IPS-NIHi7 (cell line): ENCODE measurements at regions not wholly inside any gene's neighbourhood (a gene's known extent, or its start where the extent isn't known, plus 50 kb on each side); places are given as distances from the start of the nearest gene placed in this dataset.

Experiments
- DNase-seq: peaks from one replicate; pipeline ENCODE4 v3.0.0; 2012; ENCODE audit warnings: mixed read lengths; ENCODE audit errors: extremely low spot score

GRCh38 chr12:91582811-91583210 is 400.2 kb upstream of the DCN start:
- DNase-seq, result no peak

- no peak for DNase-seq
Observed at GRCh38 chr12:91579516-91580263, 397.1 kb upstream of the DCN start.

- DNase-seq, result no peak
Observed at GRCh38 chr12:91577586-91578539, 395.2 kb upstream of the DCN start.

- no peak for DNase-seq
Observed at GRCh38 chr12:91576432-91576831, 393.8 kb upstream of the DCN start.

DNA sequence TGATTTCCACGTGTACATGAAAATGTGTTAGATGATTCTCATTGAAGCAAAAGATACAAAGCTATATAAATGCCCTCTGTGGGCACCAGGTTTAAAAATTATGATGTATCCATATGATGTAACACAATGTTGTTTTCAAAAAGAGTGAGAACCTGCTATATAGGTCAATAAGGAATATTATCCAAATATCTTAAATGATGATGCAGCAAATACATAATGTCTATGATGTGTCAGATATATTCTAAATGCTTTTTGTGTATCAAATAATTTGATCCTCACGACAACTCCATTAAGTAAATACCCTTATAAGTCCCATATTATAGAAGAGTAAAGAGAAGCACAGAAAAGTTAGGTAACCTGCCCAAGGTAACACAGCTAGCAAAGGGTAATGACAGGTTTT is 393.0 kb upstream of the DCN start:
- no peak for DNase-seq

- no peak for DNase-seq
Observed at GRCh38 chr12:91574975-91575374, 392.4 kb upstream of the DCN start.

GRCh38 chr12:91574391-91574790 is 391.8 kb upstream of the DCN start:
- no peak for DNase-seq

- DNase-seq, result no peak
Observed at GRCh38 chr12:91572869-91573268, 390.3 kb upstream of the DCN start.

DNA sequence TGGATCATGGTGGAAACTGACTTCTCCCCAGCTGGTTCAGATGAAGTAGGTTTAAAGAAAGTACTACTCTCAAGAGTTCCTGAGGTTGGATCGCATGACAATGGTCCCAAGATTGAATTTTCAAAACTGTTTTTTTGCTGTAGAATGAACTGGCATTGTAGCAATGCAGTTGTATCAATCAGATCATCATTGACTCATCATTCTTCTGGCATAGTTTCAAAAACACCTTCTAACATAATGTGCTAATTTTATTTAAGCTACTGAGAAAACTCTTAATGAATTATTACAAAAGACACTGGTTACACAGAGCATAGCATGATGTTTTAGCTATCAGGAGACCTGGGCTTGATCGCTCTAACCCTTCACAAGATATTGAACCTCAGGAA is 384.5 kb upstream of the DCN start:
- DNase-seq, result no peak

- no peak for DNase-seq
Observed at GRCh38 chr12:91566328-91567099, 383.9 kb upstream of the DCN start.

DNA sequence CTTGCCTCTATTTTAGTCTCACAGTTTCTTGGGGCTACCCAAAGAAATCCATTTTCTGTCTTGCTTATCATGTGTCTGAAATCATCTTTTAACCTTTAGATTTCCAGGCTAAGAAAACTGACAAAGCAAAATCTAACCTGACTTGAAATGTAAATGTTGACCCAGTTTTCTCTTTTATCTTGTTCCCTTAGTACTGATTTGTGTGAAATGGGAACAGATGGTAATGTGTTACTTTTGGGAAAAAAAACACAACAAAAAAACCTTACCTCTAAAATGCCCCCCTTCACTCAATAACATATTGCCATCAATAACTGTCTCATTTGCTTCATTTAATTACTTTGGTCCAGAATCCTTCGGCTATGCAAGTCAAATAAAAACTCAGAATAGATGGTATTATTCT is 383.2 kb upstream of the DCN start:
- no peak for DNase-seq

GRCh38 chr12:91565246-91565645 is 382.6 kb upstream of the DCN start:
- DNase-seq, result no peak

DNA sequence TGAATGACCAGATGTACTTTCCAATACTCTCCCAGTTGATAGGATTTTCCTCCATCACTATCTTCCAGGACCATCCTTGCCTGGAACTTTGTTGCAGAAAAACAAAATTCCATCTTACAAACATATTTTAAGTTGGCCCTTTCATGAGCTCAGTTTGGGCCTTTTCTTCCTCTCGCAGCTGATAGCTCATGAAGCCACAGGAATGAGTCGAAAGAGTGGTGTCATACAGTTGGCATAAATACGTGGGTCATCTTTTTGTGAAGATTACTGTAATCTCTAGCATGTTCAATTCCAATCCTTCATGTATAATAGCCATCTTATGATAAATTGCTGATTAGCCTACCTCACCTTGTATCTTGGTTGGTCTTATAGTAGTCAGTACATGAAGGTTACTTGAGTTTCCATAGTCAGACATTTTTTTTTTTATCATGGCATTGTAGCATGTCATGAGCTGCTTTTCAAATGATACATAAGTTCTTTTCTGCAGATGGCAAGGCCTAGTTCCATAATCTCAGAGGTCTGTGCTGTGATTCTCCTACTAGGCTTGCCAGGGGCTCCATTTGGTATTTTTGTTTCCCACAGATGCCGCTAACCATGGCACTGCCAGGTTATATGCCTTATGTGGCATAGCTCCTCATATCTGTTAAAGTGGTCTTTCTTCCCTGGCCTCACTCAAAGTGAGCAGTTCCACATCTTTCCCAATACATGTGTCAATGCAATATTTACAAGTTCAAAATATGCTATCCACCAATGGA is 380.6 kb upstream of the DCN start:
- DNase-seq, result no peak

GRCh38 chr12:91562476-91562875 is 379.9 kb upstream of the DCN start:
- no peak for DNase-seq

GRCh38 chr12:91561958-91562325 is 379.3 kb upstream of the DCN start:
- no peak for DNase-seq

GRCh38 chr12:91561301-91561957 is 378.8 kb upstream of the DCN start:
- DNase-seq, result no peak

DNA sequence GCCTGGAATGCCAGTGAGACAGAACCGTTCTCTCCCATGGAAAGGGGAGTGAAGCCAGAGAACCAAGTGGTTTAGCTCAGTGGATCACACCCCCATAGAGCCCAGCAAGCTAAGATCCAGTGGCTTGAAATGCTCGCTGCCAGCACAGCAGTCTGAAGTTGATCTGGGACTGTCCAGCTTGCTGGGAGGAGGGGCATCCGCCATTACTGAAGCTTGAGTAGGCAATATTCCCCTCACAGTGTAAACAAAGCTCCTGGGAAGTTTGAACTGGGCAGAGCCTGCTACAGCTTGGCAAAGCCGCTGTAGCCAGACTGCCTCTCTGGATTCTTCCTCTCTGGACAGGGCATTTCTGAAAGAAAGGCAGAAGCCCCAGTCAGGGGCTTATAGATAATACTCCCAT is 374.3 kb upstream of the DCN start:
- no peak for DNase-seq

- no peak for DNase-seq
Observed at GRCh38 chr12:91555436-91556415, 373.1 kb upstream of the DCN start.

DNA sequence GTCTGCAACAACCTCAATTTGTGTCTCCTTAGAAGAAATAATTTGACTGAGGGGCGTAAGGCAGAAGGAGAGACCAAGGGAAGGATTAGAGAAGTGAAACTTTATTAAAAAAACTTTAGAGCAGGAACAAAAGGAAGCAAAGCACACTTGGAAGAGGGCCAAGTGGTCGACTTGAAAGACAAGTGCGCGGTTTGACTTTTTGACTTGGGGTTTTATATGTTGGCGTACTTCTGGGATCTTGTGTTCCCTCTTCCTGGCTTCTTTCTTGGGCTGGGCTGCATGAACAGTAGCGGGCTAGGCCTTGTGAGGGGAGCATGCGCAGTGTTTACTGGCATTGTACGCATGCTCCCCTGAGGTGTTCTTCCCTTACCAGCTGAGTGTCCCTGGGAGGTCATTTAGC is 369.3 kb upstream of the DCN start:
- no peak for DNase-seq

DNA sequence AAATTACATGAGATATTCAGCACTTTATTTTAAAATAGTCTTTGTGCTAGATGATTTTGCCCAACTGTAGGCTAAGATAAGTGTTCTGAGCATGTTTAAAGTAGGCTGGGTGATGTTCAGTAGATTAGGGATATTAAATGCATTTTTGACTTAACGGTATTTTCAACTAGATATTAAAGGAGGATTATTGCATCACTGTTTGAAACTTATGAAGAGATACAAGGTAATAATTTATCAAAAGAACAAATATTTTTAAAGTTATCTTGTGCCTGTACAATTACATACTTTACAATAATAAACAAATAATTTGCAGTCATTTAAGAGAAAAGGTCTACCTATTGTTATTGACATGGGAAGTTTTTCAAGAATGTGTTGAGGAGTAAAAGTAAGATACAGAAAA is 368.6 kb upstream of the DCN start:
- DNase-seq, result no peak
